ENCODE measurements at regions not wholly inside any gene's neighbourhood (a gene's known extent, or its start where the extent isn't known, plus 50 kb on each side); places are given as distances from the start of the nearest gene placed in this dataset.

DNA sequence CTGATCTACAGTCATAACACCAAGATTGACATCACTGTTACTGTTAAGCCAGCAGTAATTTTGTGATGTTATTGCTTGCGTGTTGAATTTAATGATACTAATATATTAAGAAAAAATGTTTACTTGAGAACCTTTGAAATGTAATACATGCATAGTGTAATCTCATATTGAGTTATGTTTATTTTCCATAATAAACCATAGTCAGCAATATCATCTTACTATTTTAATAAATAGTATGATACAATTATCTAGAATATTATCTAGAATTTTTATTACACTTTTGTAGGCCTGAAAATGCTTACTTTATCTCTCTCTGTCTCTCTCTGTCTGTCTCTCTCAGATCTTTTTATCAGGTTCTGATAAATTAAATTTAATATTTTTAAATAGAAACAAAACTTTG, 843.1 kb downstream of the KCNT2 start:
- TF ChIP-seq, protein P1, sequence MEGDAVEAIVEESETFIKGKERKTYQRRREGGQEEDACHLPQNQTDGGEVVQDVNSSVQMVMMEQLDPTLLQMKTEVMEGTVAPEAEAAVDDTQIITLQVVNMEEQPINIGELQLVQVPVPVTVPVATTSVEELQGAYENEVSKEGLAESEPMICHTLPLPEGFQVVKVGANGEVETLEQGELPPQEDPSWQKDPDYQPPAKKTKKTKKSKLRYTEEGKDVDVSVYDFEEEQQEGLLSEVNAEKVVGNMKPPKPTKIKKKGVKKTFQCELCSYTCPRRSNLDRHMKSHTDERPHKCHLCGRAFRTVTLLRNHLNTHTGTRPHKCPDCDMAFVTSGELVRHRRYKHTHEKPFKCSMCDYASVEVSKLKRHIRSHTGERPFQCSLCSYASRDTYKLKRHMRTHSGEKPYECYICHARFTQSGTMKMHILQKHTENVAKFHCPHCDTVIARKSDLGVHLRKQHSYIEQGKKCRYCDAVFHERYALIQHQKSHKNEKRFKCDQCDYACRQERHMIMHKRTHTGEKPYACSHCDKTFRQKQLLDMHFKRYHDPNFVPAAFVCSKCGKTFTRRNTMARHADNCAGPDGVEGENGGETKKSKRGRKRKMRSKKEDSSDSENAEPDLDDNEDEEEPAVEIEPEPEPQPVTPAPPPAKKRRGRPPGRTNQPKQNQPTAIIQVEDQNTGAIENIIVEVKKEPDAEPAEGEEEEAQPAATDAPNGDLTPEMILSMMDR (IDR thresholded peaks at IDR 0.05; ENCODE audit: insufficient read depth, low read length, missing control alignments): no peak
- ChIA-PET POLR2A (no interaction called here), CTCF (no interaction called here)
- DNase-seq (ENCODE audit: low read depth, low spot score): no peak
- H3K4me3 ChIP-seq (ENCODE audit: low read depth, low read length): no peak overlapping the region

DNA sequence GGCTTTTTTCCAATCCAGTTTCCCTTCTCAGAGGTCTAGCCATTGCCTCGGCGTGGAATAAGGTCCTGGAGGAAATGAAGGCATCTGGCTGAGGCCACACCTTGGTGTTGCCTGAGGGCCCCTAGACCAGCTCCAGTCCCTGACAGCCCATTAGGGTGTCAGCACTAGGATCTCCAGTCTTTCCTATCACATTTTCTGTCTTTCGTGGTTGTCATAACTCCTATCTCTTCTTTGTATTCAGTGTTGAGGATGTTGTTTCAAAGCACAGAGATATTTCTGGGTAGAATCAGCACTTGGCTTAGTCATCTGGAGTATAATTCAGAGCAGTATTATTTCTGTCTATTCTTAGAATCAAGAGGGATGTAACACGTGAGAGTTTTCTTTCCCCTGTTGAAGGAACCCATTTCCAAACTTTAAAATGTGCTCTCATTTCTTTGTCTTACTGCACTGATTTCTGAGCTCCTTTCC, 844.3 kb downstream of the KCNT2 start:
- ChIA-PET CTCF (no interaction called here), POLR2A (no interaction called here)
- TF ChIP-seq, protein P1 (IDR thresholded peaks at IDR 0.05; ENCODE audit: insufficient read depth, low read length, missing control alignments): no peak
- DNase-seq (ENCODE audit: low read depth, low spot score): no peak
- H3K4me3 ChIP-seq (ENCODE audit: low read depth, low read length): no peak overlapping the region

DNA sequence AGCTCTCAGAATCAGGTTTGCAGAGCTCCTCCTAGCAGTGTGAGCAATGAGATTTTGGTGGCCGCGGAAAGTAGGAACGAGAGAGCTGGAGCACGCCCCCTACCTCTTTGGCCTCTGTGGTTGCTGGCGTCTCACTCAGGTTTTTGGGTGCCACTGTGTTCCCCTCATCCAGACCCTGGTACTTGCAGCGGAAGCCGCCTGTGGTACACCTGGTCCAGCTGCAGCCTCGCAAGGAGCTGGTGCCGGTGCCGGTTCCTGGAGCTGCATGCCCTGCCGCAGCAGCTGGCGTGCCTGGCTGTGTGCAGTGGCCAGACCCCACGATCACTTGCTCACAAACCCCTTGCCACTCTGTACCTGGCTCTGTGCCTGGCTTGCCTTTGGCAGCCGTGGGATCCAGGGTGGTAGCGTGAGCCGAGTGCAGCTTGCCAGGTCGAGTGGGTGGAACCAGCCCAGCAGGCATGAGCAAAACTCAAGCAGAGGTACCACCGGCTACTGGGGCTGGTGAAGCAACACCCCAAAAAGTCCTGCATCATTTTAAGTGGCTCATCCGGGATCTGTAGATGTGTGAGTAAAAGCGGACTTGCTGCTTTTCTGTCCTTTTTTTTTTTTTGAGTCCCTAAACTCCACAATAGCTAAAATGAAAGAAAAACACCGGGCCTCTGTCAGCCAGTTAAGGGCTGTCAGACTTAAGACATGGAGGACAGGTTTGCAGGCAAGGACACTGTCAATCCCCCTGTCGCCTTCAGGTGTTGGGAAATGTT, 844.9 kb downstream of the KCNT2 start:
- TF ChIP-seq, protein P1 (IDR thresholded peaks at IDR 0.05; ENCODE audit: insufficient read depth, low read length, missing control alignments): no peak
- ChIA-PET CTCF (no interaction called here), POLR2A (no interaction called here)
- H3K4me3 ChIP-seq (ENCODE audit: low read depth, low read length): no peak overlapping the region
- no peak for DNase-seq (ENCODE audit: low read depth, low spot score)

DNA sequence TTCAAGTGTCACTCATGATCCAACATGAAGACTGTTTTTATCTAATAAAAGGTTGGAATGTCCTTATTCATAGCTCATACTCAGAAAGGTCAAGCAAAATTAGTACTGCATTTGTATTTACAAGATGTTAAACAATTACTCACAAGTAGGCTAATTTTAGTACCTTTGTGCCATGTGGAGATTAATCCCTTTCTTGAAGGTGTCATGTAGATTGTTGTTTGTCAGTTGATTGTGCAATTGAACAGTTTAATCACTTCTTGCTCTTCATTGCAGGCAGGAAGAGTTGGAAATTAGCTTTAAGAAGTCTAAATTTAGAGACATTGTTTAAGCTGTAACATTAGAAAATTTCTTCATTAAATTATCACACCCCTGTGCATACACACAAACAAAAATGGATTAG, 847.1 kb downstream of the KCNT2 start:
- TF ChIP-seq, protein P1 (IDR thresholded peaks at IDR 0.05; ENCODE audit: insufficient read depth, low read length, missing control alignments): no peak
- H3K4me3 ChIP-seq (ENCODE audit: low read depth, low read length): no peak overlapping the region
- DNase-seq (ENCODE audit: low read depth, low spot score): no peak
- ChIA-PET CTCF (no interaction called here), POLR2A (no interaction called here)

DNA sequence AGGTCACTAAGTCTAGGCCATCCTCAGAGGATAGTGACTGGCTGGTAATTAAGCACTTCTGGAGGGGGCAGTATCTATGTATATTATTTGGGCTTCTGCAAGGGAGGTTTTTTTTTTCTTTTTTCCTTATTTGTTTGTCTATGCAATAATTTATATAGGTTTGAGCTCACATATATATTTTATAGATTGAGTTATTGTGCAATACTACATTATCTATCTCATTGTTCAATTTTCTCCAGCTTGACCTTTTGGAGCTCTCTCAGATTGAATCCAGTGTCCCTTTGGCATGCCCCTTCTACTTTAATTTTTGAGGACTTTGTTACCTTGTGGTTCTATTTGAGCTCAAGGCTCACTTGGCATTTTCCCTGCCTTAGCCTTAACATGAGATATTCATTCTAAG, 852.1 kb downstream of the KCNT2 start:
- ChIA-PET CTCF (interaction anchor here (0.5 kb wide), 1 partner anchor 1195 kb away, joined by 3 read pairs; no protein-coding TSS in a partner anchor), POLR2A (interaction anchor here (0.6 to 0.7 kb wide), 2 partner anchors 47 to 770 kb away, joined by 3 to 4 read pairs; no protein-coding TSS in a partner anchor)
- no peak for DNase-seq (ENCODE audit: low read depth, low spot score)

DNA sequence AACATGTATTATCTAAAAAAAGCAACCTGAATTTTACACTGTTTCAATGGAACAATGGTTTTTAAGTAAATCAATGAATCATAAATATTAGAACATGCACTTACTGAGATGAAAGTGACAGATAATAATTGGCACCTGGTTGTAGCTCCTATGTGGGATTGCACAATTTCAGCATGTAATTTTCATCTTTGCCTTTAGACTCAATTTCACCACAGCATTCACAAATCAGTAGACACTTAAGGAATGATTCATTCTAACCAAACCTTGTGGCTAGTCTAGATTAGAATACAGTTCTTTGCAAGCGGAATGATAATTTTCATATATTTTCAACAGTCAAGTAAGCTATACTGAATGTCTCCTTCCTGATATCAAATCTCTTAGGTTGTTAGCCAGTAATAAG, 853.4 kb downstream of the KCNT2 start:
- no peak for DNase-seq (ENCODE audit: low read depth, low spot score)
- TF ChIP-seq, protein P1 (IDR thresholded peaks at IDR 0.05; ENCODE audit: insufficient read depth, low read length, missing control alignments): no peak
- H3K4me3 ChIP-seq (ENCODE audit: low read depth, low read length): no peak overlapping the region
- ChIA-PET CTCF (no interaction called here), POLR2A (no interaction called here)

More for the DNA sequence above, 852.1 kb downstream of the KCNT2 start:
- H3K4me3 ChIP-seq (ENCODE audit: low read depth, low read length): no peak overlapping the region
- TF ChIP-seq, protein P1 (IDR thresholded peaks at IDR 0.05; ENCODE audit: insufficient read depth, low read length, missing control alignments): no peak

Data from AG04449 (cell line).